Neural progenitor cell (in vitro differentiated cells): ENCODE measurements at regions not wholly inside any gene's neighbourhood (a gene's known extent, or its start where the extent isn't known, plus 50 kb on each side); places are given as distances from the start of the nearest gene placed in this dataset.
"Not testable (repeated sequence)": the region's sequence is repeated elsewhere in the genome, so short reads cannot be mapped to it uniquely, and the experiment has no call there.

Experiments
- CTCF ChIP-seq: fragments of 200-600 bp; sonication (generic); IDR thresholded peaks from 2 replicates; pipeline ENCODE4 v1.5.1; 2017; ENCODE audit warnings: antibody characterized with exemption, mild to moderate bottlenecking
- EZH2phosphoT487 ChIP-seq: fragments of 200-600 bp; sonication (generic); IDR thresholded peaks from 2 replicates; pipeline ENCODE4 v1.6.1; 2017; ENCODE audit warnings: antibody characterized with exemption

- TF ChIP-seq CTCF, EZH2phosphoT487: not testable (repeated sequence)
Measured at GRCh38 chr2:89076771-89077170, 385.3 kb downstream of the RPIA start.
